ENCODE measurements at regions not wholly inside any gene's neighbourhood (a gene's known extent, or its start where the extent isn't known, plus 50 kb on each side); places are given as distances from the start of the nearest gene placed in this dataset.
"Not testable (repeated sequence)": the region's sequence is repeated elsewhere in the genome, so short reads cannot be mapped to it uniquely, and the experiment has no call there.

DNA sequence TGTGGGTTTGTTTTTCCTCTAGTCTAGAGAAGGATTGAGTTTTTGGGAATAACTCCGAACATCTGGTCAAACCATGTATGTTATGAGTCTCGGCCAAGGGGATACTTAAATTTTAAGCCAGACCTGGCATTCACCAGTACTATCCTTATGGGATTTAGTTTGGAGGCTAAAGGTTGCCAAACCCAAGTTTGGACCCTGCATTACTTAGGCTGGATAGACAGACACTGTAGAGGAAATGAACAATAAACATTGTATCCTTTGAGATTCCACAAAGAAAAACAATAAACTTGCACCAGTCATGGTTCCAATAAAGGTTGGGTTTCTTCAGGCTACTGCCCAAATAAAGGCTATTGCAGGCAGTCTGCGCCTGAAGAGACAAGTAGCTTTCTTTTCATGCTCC is 296.7 kb upstream of the MEF2C start:
- no peak for DNase-seq

DNA sequence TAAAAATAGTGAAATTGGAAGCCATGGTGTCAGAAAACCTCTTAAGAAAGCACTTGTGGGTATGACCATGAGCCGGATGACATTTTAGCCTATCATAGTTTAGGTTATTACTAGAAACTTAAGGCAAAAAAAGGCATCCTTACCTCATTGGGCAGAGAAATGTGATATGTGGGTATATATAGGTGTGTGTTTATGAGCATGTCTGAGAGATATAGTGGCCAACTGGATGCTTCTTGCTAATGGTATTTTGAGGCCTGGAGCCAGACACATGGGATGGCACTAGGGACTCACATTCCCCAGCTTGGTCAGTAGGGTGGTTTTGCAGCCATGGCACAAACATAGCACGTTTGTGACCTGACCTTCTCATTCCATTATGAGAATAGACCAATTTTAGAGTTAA is 295.6 kb upstream of the MEF2C start:
- no peak for DNase-seq

DNA sequence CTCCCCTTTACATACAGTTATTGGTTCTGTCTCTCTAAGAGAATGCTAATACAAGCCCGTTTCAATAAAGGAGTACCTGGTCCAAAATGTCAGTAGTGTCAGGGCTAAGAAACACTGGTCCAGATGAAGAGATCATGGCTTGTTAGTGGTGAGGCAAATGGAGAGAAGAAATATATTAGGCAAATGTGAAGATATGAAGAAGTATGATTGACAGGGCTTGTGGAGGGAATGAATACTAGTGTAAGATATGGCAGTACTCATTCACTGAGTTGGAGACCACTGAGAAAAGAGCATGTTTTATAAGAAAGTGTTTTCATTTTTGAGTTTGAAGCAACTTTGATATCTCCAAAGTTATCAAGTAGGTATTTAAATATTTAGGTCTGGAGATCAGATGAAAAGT is 290.5 kb upstream of the MEF2C start:
- no peak for DNase-seq

DNA sequence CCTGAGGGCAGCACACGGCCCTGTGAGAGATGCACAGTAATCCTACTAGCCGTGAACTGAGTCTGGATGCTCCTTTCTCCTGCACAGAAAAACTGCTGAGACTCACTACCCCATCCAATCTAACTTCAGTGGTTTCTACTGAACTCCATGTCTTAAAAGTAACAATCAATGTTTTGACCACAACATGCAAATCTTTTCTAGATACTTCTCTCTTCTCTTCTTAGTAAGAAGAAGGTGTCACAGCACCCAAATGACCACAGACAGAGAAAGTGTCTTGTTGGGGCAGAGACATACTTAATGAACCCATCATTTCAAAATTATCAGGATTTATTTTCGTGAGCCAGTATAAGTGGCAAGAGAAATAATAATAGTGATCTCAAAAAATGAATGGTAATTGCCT is 285.8 kb upstream of the MEF2C start:
- no peak for DNase-seq

DNA sequence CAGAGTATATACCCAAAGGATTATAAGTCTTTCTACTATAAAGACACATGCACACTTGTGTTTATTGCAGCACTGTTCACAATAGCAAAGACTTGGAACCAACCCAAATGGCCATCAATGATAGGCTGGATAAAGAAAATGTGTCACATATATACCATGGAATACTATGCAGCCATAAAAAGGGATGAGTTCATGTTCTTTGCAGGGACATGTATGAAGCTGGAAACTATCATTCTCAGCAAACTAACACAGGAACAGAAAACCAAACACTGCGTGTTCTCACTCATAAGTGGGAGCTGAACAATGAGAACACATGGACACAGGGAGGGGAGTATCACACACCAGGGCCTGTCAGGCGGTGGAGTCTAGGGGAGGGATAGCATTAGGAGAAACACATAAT is 281.7 kb upstream of the MEF2C start:
- not testable (repeated sequence) for DNase-seq

DNA sequence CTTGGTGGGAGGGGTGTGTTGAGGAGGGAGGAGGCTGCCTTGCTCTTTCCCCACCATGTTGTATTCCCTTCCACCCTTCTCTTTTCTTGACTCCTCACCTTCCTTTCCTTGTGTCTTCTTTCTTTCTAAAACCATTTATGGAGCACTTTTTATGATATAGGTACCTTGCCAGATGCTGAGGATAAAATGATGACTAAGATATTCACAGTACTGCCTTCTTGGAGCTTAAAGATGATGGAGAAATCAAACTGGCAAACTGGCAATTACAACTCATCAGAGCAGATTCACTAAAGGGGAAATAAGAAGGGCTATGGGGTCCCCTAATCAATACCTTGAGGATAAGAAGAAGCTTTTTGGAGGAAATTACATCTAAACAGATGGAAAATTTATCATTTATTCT is 273.2 kb upstream of the MEF2C start:
- DNase-seq: no peak

DNA sequence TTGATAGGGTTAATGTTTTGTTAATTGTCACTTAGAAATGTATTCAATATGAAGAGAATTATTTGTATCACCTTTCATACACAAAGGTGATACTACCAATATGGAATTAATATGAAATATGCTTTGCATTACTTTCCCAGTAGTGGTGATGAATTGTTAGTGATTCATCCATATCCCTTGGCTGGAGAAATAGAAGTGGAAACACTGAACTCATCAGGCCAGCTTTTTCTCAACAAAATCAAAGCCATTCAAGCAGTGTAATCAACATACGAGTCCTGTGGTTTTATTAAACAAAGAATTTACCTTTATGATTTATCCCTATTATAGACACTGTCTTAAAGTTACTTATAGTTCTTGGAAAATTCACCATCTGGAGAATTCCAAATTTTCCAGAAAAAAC is 264.0 kb upstream of the MEF2C start:
- DNase-seq: no peak

DNA sequence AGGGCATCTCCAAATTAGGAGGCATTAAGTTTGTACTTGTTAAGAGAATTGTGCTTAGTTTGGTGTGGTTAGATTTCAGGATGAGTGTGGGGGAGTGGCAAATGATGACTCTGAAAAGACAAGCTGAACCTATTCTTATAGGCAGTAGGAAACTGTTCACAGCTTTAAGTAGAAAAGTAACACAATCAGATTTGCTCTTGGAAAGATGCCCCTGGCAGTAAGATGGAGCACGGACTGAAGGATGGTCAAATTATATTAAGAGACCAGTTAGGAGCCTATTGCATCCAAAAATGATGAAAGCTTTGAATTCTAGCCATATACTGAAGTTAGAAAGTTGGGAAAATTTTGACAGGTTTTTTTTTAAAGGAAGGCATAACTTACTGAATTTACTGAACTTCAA is 254.2 kb upstream of the MEF2C start:
- no peak for DNase-seq

DNA sequence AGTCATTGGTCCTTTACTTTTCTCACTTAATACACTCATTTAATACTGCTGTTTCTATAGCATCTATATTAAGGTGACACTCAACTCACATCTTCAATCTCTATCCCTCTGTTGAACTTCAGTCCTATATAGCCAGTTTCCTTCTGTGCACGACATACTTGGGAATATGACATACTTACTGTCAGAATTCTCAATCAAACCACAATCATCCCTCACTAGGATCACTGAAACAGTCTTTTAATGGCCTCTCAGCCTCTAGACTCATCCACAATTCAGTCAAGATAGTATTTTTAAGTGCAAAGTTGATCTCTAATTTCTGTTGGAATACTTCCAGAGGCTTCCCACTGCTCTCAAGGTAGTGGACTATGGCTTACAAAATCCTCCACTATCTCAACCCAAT is 251.0 kb upstream of the MEF2C start:
- DNase-seq: no peak

DNA sequence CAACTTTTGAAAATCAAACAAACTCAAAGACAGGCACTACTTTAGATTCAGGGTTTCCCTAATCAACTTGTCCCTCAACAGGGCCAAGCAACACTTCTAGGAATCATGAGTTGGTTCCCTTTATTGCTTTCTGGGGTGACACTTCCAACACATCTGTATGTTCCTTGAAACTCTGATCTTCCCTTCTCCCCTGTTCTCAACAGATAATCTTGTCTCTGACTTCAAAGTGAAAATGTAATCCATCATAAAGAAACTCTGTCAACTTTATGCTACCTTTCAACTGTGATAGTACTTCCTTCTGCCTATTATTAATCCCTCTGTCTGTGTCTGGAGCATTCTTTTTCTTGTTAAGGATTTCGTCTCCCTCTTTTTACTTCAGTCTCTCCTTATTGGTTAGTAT is 250.1 kb upstream of the MEF2C start:
- DNase-seq: no peak

DNA sequence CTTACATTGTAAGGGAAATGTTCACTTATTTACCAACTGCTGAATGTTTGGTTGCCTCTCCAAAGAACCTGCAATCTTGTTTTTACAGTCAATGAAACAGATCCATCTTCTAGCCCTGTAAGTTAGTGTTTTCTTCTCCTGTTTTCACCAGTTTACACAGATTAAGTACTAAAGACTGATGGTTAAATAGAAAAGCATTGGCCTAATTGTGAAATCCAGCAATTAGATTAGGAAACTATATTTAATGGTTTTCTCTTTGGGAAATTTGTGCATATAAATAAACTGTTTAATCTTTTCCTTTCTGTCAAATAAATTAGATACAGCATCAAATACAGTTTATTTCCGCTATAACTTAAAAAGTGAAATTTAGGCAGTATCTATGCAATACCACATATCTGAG is 247.9 kb upstream of the MEF2C start:
- DNase-seq: no peak

DNA sequence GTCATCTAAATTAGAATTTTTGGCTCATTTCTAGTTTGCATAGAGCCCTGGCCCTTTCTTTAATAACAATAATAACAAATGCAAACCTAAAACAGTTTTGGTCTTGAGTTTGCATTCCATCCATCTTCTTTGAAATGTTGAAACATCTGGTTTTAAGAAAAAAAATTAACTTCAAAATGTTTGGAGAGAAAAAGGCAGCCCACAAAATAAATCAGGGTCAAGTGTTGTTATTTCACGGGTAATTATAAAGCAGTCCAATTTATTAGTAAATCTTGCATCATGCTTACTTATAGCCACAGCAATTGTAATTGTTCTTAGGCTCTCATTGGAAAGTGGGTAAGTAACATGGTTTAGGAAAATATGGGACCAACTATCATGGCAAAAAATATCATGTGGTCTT is 247.0 kb upstream of the MEF2C start:
- no peak for DNase-seq

DNA sequence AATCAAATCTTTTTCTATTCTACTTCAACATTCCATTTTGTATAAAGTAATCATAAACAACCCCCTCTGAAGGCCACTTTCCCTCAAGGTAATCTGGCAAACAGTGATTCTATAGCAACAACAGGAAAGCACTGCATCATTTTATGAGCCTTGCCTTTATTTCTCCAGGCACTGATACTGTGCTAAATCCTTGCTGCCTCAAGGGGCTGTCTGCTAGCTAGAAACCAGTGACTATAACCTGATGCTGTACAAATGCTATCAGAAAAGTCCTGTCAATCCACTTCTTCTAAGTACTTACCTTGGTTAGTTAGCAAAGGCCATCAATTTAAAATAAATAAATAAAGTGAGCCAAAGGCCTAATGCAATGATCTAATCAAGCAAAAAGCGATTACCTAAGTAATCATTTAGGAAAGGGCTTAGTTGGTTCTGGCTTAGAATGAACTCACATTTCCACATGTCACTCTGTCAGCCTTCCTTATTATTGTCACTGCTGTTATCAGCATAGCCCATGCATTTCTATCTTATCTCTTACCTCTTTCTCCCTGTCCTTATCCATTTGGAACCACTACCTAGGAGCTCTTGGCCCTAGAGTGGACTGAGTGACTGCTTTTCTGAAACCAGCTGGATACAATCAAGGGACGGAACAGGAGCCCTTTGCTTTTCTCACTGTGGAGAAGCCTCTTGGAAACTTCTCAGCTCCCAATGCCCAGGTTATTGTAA is 246.1 kb upstream of the MEF2C start:
- no peak for DNase-seq

DNA sequence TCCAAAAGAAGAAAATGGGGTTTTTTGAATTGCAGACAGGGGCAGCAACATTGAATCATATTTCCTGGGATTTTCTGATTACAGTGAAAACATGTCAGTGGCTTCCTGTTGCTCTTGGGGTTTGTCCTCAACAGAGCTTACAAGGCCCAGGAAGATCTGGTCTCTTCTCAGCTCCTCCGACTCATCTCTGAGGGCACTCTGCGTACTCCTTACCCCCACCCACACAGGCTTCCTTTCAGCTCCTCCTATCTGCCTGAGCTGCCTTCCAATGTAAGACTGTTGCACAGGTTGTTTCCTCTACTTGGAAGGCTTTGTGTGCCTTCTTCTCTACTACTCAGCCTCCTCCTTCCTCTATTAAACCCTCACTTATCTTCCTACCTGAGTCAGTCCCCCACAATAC is 245.1 kb upstream of the MEF2C start:
- DNase-seq: no peak

DNA sequence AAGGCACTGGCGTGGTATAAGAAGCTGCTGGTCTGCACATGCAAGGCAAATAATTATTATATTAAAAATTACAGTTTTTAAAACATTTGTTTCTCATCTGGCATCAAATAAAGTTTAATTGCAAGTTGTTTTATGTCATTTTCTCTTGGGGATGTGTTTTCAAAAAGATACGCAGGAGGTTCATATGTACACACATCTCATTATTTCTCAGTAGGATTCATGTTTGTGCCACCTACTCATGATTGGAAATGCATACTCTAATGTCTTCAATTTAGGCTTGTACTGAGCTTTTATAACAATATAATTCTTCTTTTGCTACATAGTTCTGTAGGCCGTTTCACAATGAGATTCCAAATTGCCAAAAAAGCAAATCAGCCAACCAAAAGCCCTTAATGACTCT is 244.2 kb upstream of the MEF2C start:
- DNase-seq: no peak

DNA sequence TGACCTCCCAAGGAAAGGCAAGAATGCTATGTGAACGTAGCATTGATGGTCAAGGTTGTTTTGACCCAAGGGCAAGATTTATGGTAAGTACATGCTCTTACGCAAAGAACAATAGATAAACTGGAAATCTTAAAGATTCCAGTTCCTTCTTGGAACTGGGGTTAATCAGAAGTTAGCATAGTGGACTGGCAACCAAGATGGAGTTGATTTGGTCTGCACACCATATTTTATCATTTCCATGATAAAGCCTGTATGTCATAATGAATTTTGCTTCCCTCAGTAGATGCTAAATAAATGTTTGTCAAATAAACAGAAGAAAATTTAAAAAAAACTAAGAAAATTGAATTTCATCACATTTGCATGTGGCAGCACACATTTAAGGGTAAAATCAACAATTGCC is 242.4 kb upstream of the MEF2C start:
- no peak for DNase-seq

DNA sequence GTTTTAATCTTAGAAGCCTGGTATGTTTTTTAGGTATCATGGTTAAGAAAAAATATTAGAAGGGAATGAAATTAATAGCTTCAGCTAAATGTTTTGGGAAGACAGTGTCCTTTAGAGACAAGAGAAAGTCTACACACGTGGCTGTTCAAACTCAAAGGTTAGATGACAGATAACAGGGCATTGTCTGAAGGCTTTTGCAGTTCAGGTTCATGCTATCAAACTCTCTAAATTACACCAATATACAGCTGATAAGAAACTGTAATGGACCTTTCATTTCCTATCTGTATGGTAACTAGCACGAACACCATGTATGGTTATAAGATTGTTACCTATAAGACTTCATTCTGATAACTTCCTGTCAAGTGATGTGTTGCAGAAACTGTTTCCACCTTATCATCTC is 240.6 kb upstream of the MEF2C start:
- no peak for DNase-seq

DNA sequence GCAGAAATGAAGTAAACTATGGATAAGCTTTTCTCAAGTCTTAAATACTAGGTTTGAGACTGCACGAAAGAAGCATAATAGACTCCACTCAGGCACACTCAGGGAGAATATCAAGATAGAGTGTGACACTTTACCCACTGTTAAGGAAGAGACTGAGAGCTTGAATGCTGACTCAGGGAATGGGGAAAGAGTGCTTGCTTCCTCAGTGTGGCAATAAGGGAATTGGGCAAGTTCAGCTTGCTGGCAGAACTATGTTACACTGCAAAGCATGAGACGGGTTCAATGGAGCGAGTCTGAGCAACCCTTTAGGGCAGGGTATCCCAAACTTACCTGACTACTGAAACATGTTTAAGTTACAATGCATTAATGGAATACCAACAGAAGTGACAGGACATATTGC is 237.7 kb upstream of the MEF2C start:
- DNase-seq: no peak

DNA sequence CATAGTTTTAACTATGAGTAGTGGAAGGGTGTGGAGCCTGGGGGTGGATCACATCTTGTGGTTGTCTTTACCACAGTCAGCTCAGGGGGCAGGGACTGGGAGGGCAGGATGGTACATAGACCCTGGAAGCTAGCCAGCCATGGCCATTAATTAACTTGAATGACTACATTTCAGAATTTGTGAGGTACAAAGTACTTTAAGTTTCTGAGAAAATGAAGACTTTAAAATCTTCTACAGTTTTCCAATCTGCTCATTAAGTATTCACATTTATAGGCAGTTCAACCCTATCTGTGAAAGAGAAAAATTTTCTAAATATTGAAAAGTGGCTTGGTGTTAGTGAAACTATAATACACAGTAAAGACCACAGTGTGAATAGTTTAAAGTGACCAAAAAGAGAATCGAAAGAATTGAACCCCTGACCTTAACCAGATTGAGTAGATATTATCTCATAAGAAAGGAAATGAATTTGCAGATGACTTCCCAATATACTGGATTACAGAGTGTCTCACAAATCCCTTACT is 234.2 kb upstream of the MEF2C start:
- DNase-seq: no peak

DNA sequence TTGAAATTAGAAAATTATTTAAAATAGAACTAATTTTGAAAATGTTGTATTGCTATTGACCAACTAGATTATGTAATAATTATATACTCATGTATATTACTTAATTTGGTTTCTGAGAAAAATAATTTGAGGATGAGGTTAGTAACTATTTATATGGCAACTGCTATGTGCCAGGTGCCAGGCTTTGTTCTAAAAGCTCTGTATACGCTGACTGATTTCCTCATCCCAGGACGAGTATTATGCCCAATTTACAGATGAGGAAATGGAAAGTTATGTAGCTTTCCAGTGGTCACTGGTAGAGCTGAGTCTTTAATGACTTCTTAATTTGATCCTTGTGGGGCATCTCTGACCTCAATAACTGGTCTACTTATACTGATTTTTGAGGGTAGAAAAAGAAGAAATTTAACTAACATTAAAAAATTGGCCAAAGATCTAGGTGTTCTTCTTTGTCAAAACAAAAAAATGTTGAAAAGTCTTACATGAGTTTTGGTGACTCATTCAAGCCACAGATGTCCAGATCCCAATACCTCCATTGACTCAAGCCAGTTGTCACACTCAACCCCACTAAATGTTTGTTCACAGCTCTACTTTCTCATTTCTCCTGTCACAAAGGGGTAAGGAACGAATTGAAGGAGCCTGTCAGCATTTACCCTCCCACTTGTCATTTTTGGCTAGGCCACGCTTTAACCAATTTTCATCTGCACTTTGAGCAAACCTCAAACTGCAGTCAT is 228.1 kb upstream of the MEF2C start:
- no peak for DNase-seq

DNA sequence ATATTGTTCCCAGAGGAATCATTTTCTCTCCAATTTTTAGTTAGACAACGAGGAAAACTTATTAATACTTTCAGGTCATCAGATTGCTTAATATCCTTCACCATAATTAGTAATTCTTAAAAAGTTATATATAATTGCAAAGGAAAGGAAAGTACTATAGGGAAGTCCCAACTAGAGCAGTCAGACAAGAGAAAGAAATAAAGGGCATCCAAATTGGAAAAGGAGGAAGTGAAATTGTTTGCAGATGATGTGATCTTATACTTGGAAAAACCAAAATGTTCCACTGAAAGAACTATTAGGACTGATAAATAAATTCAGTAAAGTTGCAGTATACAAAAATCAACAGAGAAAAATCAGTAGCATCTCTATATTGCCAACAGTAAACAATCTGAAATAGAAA is 223.5 kb upstream of the MEF2C start:
- no peak for DNase-seq

DNA sequence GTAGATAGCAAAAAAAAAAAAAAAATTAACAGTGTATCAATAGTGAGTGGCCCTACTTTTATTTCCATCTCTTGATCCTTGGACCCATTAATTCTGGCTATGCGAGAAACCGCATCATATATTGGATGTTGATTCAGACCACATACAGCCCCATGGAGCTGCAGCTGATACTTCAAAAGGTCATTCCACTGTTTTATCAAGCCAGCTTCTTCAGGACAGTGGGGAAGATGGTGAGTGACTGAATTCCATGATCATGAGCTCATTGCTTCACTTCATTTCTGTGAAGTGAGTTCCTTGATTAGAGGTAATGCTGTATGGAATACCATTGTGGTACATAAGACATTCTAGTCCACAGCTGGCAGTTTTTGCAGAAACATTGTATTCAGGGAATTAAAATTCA is 222.9 kb upstream of the MEF2C start:
- DNase-seq: no peak

DNA sequence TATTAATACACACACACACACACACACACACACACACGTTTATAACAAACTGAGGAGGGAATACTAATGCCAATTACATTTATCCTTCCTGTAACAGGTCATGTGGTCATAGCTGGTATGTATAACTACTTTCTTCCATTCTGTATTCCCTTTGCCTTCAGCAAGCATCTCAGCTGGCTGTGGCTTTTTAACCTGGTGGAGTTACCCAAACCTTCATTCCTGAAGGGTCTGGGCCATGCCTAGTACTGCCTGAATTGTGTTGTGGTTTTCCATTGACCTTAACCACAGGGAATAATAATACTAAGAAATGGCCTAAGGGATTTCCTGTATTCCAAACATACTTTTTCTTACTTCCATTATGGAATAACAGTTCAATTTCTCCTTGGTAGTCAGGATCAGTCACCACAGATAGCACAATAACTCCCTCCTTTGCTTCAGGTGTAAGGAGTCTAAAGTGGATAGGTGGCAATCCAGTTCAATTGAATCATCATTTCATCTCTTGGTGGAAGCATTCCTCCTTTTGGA is 222.2 kb upstream of the MEF2C start:
- DNase-seq: no peak

DNA sequence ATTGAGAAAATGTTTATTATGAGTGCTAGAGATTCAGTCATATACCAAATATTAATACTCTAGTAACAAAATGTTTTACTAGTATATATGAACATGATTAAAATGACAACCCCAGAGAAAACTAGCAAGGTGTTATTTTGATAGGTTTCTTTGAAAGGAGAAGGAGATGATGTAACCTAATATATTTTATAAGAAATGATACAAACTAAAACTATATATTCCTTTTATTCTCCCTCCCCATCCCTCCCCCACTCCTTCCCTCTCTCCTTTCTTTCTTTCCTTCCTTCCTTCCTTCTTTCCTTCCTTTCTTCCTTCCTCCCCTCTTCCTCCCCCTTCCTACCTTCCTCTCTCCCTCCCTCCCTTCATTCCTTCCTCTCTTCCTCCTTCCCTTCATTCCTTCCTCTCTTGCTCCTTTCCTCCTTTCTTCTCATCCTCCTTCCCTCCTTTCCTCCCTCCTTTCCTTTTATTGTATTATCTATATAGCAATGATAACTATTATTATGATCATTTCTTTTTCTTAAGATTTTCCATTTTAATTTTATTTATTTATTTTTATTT is 215.3 kb upstream of the MEF2C start:
- no peak for DNase-seq

All from activated CD4-positive, CD25-positive, alpha-beta regulatory T cell treated with anti-CD3 and anti-CD28 coated beads, Interleukin-2, amount 50 U/mL, for 72 hours (primary cell).